ENCODE measurements at regions not wholly inside any gene's neighbourhood (a gene's known extent, or its start where the extent isn't known, plus 50 kb on each side); places are given as distances from the start of the nearest gene placed in this dataset.

DNA sequence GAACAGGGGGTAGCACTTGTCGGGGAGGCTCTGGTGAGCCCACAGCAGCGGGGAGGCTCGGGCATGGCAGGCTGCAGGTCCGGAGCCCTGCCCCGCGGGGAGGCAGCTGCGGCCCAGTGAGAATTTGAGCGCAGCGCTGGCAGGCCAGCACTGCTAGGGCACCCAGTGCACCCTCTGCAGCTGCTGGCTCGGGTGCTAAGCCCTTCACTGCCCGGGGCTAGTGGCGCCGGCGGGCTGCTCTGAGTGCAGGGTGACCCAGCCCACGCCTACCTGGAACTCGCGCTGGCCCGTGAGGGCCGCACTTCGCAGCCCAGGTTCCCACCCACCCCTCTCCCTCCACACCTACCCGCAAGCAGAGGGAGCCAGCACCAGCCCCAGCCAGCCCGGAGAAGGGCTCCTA lies 151.0 kb downstream of the NXNL2 start:
- no peaks in the 10 kb centered on the region for H3K27me3 ChIP-seq (ENCODE audit: low read depth, low read length)
- no peak overlapping the region for H3K4me3 ChIP-seq (ENCODE audit: low read length)
- H3K9me3 ChIP-seq (ENCODE audit: insufficient read depth, low read length) = no peaks in the 10 kb centered on the region
- H4K20me1 ChIP-seq (ENCODE audit: insufficient read depth, low read length) = no peaks in the 10 kb centered on the region
- no peak overlapping the region for H2AFZ ChIP-seq (ENCODE audit: low read depth, low read length)
- no peaks in the 10 kb centered on the region for H3K79me2 ChIP-seq (ENCODE audit: low read length)
- no peak overlapping the region for H3K4me2 ChIP-seq (ENCODE audit: low read length)
- H3K36me3 ChIP-seq (replicated peaks; ENCODE audit: low read depth, low read length) = no peaks in the 10 kb centered on the region
- H3K27ac ChIP-seq (ENCODE audit: low read length) = no peak overlapping the region
- TF ChIP-seq, protein P1, sequence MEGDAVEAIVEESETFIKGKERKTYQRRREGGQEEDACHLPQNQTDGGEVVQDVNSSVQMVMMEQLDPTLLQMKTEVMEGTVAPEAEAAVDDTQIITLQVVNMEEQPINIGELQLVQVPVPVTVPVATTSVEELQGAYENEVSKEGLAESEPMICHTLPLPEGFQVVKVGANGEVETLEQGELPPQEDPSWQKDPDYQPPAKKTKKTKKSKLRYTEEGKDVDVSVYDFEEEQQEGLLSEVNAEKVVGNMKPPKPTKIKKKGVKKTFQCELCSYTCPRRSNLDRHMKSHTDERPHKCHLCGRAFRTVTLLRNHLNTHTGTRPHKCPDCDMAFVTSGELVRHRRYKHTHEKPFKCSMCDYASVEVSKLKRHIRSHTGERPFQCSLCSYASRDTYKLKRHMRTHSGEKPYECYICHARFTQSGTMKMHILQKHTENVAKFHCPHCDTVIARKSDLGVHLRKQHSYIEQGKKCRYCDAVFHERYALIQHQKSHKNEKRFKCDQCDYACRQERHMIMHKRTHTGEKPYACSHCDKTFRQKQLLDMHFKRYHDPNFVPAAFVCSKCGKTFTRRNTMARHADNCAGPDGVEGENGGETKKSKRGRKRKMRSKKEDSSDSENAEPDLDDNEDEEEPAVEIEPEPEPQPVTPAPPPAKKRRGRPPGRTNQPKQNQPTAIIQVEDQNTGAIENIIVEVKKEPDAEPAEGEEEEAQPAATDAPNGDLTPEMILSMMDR (IDR thresholded peaks at IDR 0.05; ENCODE audit: low read depth, low read length) = no peak
- no peak for TF ChIP-seq EZH2phosphoT487 (IDR thresholded peaks at IDR 0.05; ENCODE audit: low read depth)
- H3K4me1 ChIP-seq (ENCODE audit: low read length) = no peaks in the 10 kb centered on the region
- no peak overlapping the region for H3K9ac ChIP-seq (ENCODE audit: low read length)

GRCh38 chr9:88689509-88690298 lies 154.7 kb downstream of the NXNL2 start:
- Histone ChIP-seq H3K9me3 (ENCODE audit: insufficient read depth, low read length) (no peaks in the 10 kb centered on the region), H3K9ac (ENCODE audit: low read length) (no peak overlapping the region), H3K4me1 (ENCODE audit: low read length) (no peaks in the 10 kb centered on the region), H3K79me2 (ENCODE audit: low read length) (no peaks in the 10 kb centered on the region), H3K36me3 (replicated peaks; ENCODE audit: low read depth, low read length) (no peaks in the 10 kb centered on the region), H3K27me3 (ENCODE audit: low read depth, low read length) (no peaks in the 10 kb centered on the region), H3K4me3 (ENCODE audit: low read length) (no peak overlapping the region), H3K27ac (ENCODE audit: low read length) (no peak overlapping the region), H3K4me2 (ENCODE audit: low read length) (no peak overlapping the region), H2AFZ (ENCODE audit: low read depth, low read length) (no peak overlapping the region), H4K20me1 (ENCODE audit: insufficient read depth, low read length) (no peaks in the 10 kb centered on the region)
- no peak for TF ChIP-seq EZH2phosphoT487 (IDR thresholded peaks at IDR 0.05; ENCODE audit: low read depth)
- TF ChIP-seq, protein P1 (IDR thresholded peaks at IDR 0.05; ENCODE audit: low read depth, low read length) = no peak

GRCh38 chr9:88690628-88691027 lies 155.7 kb downstream of the NXNL2 start:
- Histone ChIP-seq H3K9me3 (ENCODE audit: insufficient read depth, low read length) (no peaks in the 10 kb centered on the region), H3K4me1 (ENCODE audit: low read length) (no peaks in the 10 kb centered on the region), H3K36me3 (replicated peaks; ENCODE audit: low read depth, low read length) (no peaks in the 10 kb centered on the region), H4K20me1 (ENCODE audit: insufficient read depth, low read length) (no peaks in the 10 kb centered on the region), H2AFZ (ENCODE audit: low read depth, low read length) (no peak overlapping the region), H3K9ac (ENCODE audit: low read length) (no peak overlapping the region), H3K79me2 (ENCODE audit: low read length) (no peaks in the 10 kb centered on the region), H3K4me3 (ENCODE audit: low read length) (no peak overlapping the region), H3K27ac (ENCODE audit: low read length) (no peak overlapping the region), H3K4me2 (ENCODE audit: low read length) (no peak overlapping the region), H3K27me3 (ENCODE audit: low read depth, low read length) (no peaks in the 10 kb centered on the region)
- TF ChIP-seq EZH2phosphoT487 (IDR thresholded peaks at IDR 0.05; ENCODE audit: low read depth) = no peak
- TF ChIP-seq, protein P1 (IDR thresholded peaks at IDR 0.05; ENCODE audit: low read depth, low read length) = no peak

- no peak overlapping the region for H3K4me3 ChIP-seq (ENCODE audit: low read length)
- H3K27ac ChIP-seq (ENCODE audit: low read length) = no peak overlapping the region
- no peaks in the 10 kb centered on the region for H3K9me3 ChIP-seq (ENCODE audit: insufficient read depth, low read length)
- no peak overlapping the region for H2AFZ ChIP-seq (ENCODE audit: low read depth, low read length)
- no peaks in the 10 kb centered on the region for H3K4me1 ChIP-seq (ENCODE audit: low read length)
- no peaks in the 10 kb centered on the region for H3K36me3 ChIP-seq (replicated peaks; ENCODE audit: low read depth, low read length)
- TF ChIP-seq, protein P1 (IDR thresholded peaks at IDR 0.05; ENCODE audit: low read depth, low read length) = no peak
- no peak for TF ChIP-seq EZH2phosphoT487 (IDR thresholded peaks at IDR 0.05; ENCODE audit: low read depth)
- no peaks in the 10 kb centered on the region for H3K79me2 ChIP-seq (ENCODE audit: low read length)
- H3K27me3 ChIP-seq (ENCODE audit: low read depth, low read length) = no peaks in the 10 kb centered on the region
- H3K9ac ChIP-seq (ENCODE audit: low read length) = no peak overlapping the region
- no peak overlapping the region for H3K4me2 ChIP-seq (ENCODE audit: low read length)
- no peaks in the 10 kb centered on the region for H4K20me1 ChIP-seq (ENCODE audit: insufficient read depth, low read length)
Measured at GRCh38 chr9:88691091-88691490, 156.1 kb downstream of the NXNL2 start.
